SH-SY5Y (cell line): ENCODE measurements at regions not wholly inside any gene's neighbourhood (a gene's known extent, or its start where the extent isn't known, plus 50 kb on each side); places are given as distances from the start of the nearest gene placed in this dataset.

Experiments used
- GATA2 ChIP-seq: IDR thresholded peaks from 2 replicates; pipeline ENCODE4 v1.6.1; 2011; ENCODE audit warnings: mild to moderate bottlenecking, low read depth, low read length
- GATA3 ChIP-seq: IDR thresholded peaks from 2 replicates; pipeline ENCODE4 v1.6.1; 2011; ENCODE audit warnings: low read depth, mild to moderate bottlenecking, low read length, moderate library complexity

- TF ChIP-seq GATA3, result no peak
- no peak for TF ChIP-seq GATA2
These were observed 58.1 kb upstream of the TUNAR start for GRCh38 chr14:95818581-95818980.

GRCh38 chr14:95817271-95817670 lies 59.4 kb upstream of the TUNAR start:
- TF ChIP-seq GATA2, result no peak
- no peak for TF ChIP-seq GATA3

- TF ChIP-seq GATA3, result no peak
- TF ChIP-seq GATA2, result no peak
These were observed 60.1 kb upstream of the TUNAR start for GRCh38 chr14:95816539-95816938.

GRCh38 chr14:95815226-95815690 lies 61.4 kb upstream of the TUNAR start:
- TF ChIP-seq GATA3, result no peak
- TF ChIP-seq GATA2, result no peak

GRCh38 chr14:95814363-95815225 lies 62.0 kb upstream of the TUNAR start:
- TF ChIP-seq GATA2 (no peak), GATA3 (no peak)

- TF ChIP-seq GATA2 (no peak), GATA3 (no peak)
These were observed 64.8 kb upstream of the TUNAR start for GRCh38 chr14:95811813-95812212.

- no peak for TF ChIP-seq GATA2
- TF ChIP-seq GATA3, result no peak
These were observed 68.3 kb upstream of the TUNAR start for GRCh38 chr14:95808371-95808770.

GRCh38 chr14:95796788-95797187 lies 79.8 kb upstream of the TUNAR start:
- TF ChIP-seq GATA2, result no peak
- no peak for TF ChIP-seq GATA3

GRCh38 chr14:95787941-95788340 lies 74.0 kb upstream of the TCL1A start:
- TF ChIP-seq GATA3 (no peak), GATA2 (no peak)

- TF ChIP-seq GATA2, result no peak
- TF ChIP-seq GATA3, result no peak
These were observed 72.6 kb upstream of the TCL1A start for GRCh38 chr14:95786566-95786965.

GRCh38 chr14:95784137-95784536 lies 70.2 kb upstream of the TCL1A start:
- TF ChIP-seq GATA2, result no peak
- no peak for TF ChIP-seq GATA3

GRCh38 chr14:95776798-95777534 lies 63.0 kb upstream of the TCL1A start:
- no peak for TF ChIP-seq GATA2
- TF ChIP-seq GATA3, result no peak

GRCh38 chr14:95774265-95775160 lies 60.6 kb upstream of the TCL1A start:
- TF ChIP-seq GATA3, result no peak
- peak; percentile 54 for TF ChIP-seq GATA2

GRCh38 chr14:95770777-95771176 lies 56.9 kb upstream of the TCL1A start:
- TF ChIP-seq GATA3, result no peak
- TF ChIP-seq GATA2, result no peak

GRCh38 chr14:95769976-95770375 lies 56.1 kb upstream of the TCL1A start:
- TF ChIP-seq GATA2 (no peak), GATA3 (no peak)
